DND-41 (cell line): ENCODE measurements at regions not wholly inside any gene's neighbourhood (a gene's known extent, or its start where the extent isn't known, plus 50 kb on each side); places are given as distances from the start of the nearest gene placed in this dataset.
"Not testable (repeated sequence)": the region's sequence is repeated elsewhere in the genome, so short reads cannot be mapped to it uniquely, and the experiment has no call there.

Experiments used
- ATAC-seq: fragments of 200-7000 bp; cut with Tn5 transposase; 3 replicates; pipeline ENCODE4 v1.9.1; 2021; ENCODE audit warnings: low read depth; ENCODE audit not compliant: insufficient read depth
- DNase-seq: peaks from one replicate; pipeline ENCODE4 v3.0.0-alpha.2; 2020
- H2AFZ ChIP-seq: 2 replicates; pipeline ENCODE4 v1.6.0; 2012; ENCODE audit warnings: low read depth, low read length
- H3K27ac ChIP-seq: 2 replicates; pipeline ENCODE4 v1.5.1; 2012; ENCODE audit warnings: low read length, inconsistent platforms
- H3K27me3 ChIP-seq: fragments of 200-600 bp; sonication (generic); 2 replicates; pipeline ENCODE4 v1.6.0; 2012; ENCODE audit warnings: low read length, mild to moderate bottlenecking, inconsistent platforms; ENCODE audit not compliant: insufficient read depth, poor library complexity
- H3K36me3 ChIP-seq: 2 replicates; pipeline ENCODE4 v1.5.1; 2012; ENCODE audit warnings: low read length, inconsistent platforms; ENCODE audit not compliant: insufficient read depth
- H3K4me1 ChIP-seq: 2 replicates; pipeline ENCODE4 v1.5.1; 2012; ENCODE audit warnings: mild to moderate bottlenecking, low read length; ENCODE audit not compliant: insufficient read depth
- H3K4me2 ChIP-seq: 2 replicates; pipeline ENCODE4 v1.6.0; 2012; ENCODE audit warnings: mild to moderate bottlenecking, moderate library complexity, low read length, inconsistent platforms; ENCODE audit not compliant: insufficient read depth
- H3K4me3 ChIP-seq, 2 experiments: fragments of 200-600 bp in 1 of 2; shearing (Covaris generic) in 1 of 2; 2 replicates each; pipeline ENCODE4 v1.5.1; 2012 to 2016; ENCODE audit warnings: inconsistent platforms in 2 of 2, low read length in 2 of 2, mild to moderate bottlenecking in 2 of 2, low read depth in 1 of 2, moderate library complexity in 1 of 2
- H3K79me2 ChIP-seq: 2 replicates; pipeline ENCODE4 v1.6.0; 2012; ENCODE audit warnings: low read length, inconsistent platforms; ENCODE audit not compliant: insufficient read depth
- H3K9ac ChIP-seq: 2 replicates; pipeline ENCODE4 v1.6.0; 2012; ENCODE audit warnings: low read depth, mild to moderate bottlenecking, inconsistent platforms, low read length, moderate library complexity
- H3K9me3 ChIP-seq: 2 replicates; pipeline ENCODE4 v1.5.1; 2012; ENCODE audit warnings: low read length, moderate library complexity, mild to moderate bottlenecking, inconsistent platforms; ENCODE audit not compliant: insufficient read depth, severe bottlenecking
- H4K20me1 ChIP-seq: 2 replicates; pipeline ENCODE4 v1.6.0; 2012; ENCODE audit warnings: low read length; ENCODE audit not compliant: insufficient read depth
- EZH2 ChIP-seq: IDR thresholded peaks from 3 replicates; pipeline ENCODE4 v1.6.1; 2012; ENCODE audit warnings: borderline replicate concordance, low read depth, mild to moderate bottlenecking, moderate library complexity, low read length, inconsistent platforms; ENCODE audit not compliant: severe bottlenecking
- TF ChIP-seq, protein P1 (sequence below): IDR thresholded peaks from 2 replicates; pipeline ENCODE4 v1.5.1; 2012; ENCODE audit warnings: borderline replicate concordance, low read length, moderate library complexity, mild to moderate bottlenecking; ENCODE audit not compliant: poor library complexity, severe bottlenecking; ENCODE audit errors: extremely low read depth

DNA sequence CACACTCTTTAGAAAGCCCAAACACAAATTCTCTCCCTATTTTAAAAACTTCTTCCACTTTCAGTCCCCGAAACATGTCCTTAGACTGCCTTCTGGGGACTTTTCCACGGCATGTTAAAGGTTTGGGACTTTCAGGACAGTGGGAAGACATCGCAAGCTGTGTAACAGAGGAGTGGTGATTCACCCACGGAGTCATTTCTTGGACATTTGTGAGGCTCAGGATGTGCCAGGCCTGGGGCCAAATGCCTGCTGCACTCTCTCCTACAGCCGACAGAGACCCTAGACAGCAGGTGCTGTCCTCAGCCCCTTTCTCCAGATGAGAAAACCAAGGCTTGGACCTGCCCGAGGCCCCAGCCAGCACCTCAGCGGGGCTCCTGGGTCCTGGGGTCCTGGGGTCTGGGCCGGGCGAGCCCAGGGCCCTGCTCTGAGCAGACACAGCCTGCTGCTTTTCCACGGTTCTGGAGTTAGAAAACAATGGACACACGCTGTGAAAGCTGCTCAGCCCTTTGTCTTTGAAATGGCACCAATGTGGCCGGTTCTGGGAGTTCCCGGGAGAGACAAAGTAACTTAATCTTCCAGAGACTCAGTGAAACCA lies 370.2 kb upstream of the SFSWAP start:
- Histone ChIP-seq H3K4me1 (no peaks in the 10 kb centered on the region), H3K36me3 (no peaks in the 10 kb centered on the region), H3K4me2 (no peak overlapping the region), H4K20me1 (no peaks in the 10 kb centered on the region), H3K9ac (no peak overlapping the region), H3K27me3 (no peaks in the 10 kb centered on the region), H3K9me3 (no peaks in the 10 kb centered on the region), H3K79me2 (no peaks in the 10 kb centered on the region), H2AFZ (no peak overlapping the region), H3K4me3 (no peak overlapping the region), H3K27ac (no peak overlapping the region)
- TF ChIP-seq EZH2 = no peak
- TF ChIP-seq, protein P1, sequence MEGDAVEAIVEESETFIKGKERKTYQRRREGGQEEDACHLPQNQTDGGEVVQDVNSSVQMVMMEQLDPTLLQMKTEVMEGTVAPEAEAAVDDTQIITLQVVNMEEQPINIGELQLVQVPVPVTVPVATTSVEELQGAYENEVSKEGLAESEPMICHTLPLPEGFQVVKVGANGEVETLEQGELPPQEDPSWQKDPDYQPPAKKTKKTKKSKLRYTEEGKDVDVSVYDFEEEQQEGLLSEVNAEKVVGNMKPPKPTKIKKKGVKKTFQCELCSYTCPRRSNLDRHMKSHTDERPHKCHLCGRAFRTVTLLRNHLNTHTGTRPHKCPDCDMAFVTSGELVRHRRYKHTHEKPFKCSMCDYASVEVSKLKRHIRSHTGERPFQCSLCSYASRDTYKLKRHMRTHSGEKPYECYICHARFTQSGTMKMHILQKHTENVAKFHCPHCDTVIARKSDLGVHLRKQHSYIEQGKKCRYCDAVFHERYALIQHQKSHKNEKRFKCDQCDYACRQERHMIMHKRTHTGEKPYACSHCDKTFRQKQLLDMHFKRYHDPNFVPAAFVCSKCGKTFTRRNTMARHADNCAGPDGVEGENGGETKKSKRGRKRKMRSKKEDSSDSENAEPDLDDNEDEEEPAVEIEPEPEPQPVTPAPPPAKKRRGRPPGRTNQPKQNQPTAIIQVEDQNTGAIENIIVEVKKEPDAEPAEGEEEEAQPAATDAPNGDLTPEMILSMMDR = no peak
- DNase-seq (no peak), ATAC-seq (no peak)

DNA sequence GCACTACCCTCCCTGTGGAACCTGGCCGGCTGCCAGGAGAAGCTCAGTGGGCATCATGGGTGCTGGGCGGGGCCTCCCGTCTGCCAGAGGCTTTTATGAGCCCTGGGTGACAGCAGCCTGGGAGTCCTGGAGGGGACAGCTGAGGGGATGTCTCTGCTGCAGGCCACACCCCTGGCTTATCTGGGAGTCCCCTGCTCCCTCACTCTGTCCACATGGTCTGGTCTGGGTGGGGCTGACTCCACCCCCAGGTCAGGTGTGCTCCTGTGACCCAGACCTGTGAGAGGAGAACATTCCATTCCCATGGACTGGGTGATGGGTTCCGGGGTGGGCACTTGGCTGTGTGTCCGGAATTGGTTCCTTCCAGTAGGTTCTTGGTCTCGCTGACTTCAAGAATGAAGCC lies 369.3 kb upstream of the SFSWAP start:
- H4K20me1 ChIP-seq, H3K4me2 ChIP-seq, H3K9ac ChIP-seq, H3K79me2 ChIP-seq, H3K9me3 ChIP-seq, H3K36me3 ChIP-seq, ATAC-seq, H3K27me3 ChIP-seq, H3K27ac ChIP-seq, H3K4me1 ChIP-seq, H2AFZ ChIP-seq, H3K4me3 ChIP-seq, DNase-seq: not testable (repeated sequence)

DNA sequence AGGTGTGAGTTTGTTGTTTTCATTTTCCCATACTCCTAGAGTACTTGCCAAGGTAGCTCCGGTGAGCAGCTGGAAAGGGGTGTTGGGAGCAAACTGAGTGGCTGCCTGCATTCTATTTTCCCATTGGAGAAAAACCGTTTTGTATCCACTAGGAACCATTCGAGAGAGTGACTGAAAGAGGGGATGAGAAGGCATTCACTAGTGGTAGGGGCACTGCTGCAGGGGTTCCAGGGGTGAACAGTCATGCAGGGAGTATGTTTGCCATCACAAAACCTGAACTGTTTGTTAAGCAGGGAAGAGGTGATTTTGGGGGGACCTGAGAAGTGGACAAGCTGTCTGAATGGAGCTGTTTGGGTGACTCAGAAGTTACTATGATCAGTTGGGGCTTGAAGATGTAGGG lies 367.5 kb upstream of the SFSWAP start:
- H3K4me2 ChIP-seq, H3K4me1 ChIP-seq, H3K4me3 ChIP-seq, H3K9me3 ChIP-seq, H4K20me1 ChIP-seq, H2AFZ ChIP-seq, H3K9ac ChIP-seq, H3K79me2 ChIP-seq, H3K27me3 ChIP-seq, H3K36me3 ChIP-seq, H3K27ac ChIP-seq, ATAC-seq, DNase-seq: not testable (repeated sequence)

DNA sequence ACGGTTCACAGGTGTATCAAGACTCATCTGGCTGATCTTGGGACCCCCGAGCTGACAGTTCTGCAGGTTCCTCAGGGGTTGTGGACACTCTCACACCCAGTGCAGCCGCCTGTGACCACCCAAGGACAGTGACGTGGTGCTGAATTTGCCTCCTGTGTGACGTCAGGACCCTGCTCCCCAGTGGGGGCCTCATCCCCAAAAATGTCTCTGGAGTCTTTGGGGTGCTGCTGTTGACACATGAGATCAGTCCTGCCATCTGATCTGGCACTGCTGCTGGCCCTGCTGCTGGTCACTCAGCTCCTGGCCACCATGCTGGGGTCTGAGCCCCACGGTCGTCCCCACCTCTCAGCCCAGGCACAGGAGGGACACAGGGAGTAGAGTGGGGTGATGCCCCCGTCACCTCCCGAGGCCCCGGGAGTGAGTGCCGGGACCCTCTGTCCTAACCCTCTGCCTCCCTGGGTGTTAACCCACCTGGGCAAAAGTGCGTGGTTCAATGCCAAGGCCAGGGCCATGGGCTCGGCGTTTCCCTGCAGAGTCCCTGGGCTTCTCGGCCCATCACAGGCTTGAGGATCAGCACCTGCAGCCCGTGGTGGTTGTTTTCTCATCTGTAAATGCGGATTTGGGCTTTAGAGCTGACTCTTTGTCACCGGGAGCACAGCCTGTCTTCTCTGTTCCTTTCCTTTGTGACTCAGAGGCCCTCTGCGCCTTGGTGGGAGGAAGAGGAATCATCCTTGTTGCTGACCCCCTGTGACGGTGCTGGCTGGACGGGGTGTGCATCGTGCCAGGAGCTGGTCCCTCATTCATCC lies 366.0 kb upstream of the SFSWAP start:
- H3K9me3 ChIP-seq = not testable (repeated sequence)

More for the DNA sequence above, 366.0 kb upstream of the SFSWAP start:
- H3K9ac ChIP-seq, H3K36me3 ChIP-seq, DNase-seq, H3K27ac ChIP-seq, H4K20me1 ChIP-seq, H3K79me2 ChIP-seq, H3K4me2 ChIP-seq, ATAC-seq, H3K4me3 ChIP-seq, H3K27me3 ChIP-seq, H2AFZ ChIP-seq, H3K4me1 ChIP-seq: not testable (repeated sequence)
